Hypothalamus (tissue), 51 donors: ENCODE measurements at regions not wholly inside any gene's neighbourhood (a gene's known extent, or its start where the extent isn't known, plus 50 kb on each side); places are given as distances from the start of the nearest gene placed in this dataset.

Source experiments
- DNase-seq, 51 donors: peaks; one replicate each; lab custom pipeline; 2025; lab: John Stamatoyannopoulos, UW

- no peak for DNase-seq
Observed at GRCh38 chr21:33155005-33155404, 74.7 kb upstream of the IFNAR2 start.

- no peak for DNase-seq
Observed at GRCh38 chr21:33155422-33155821, 74.3 kb upstream of the IFNAR2 start.

GRCh38 chr21:33157303-33157702 lies 72.4 kb upstream of the IFNAR2 start:
- DNase-seq: no peak

- no peak for DNase-seq
Observed at GRCh38 chr21:33158654-33159053, 71.1 kb upstream of the IFNAR2 start.

GRCh38 chr21:33162436-33162951 lies 67.2 kb upstream of the IFNAR2 start:
- no peak for DNase-seq

GRCh38 chr21:33168886-33169285 lies 60.9 kb upstream of the IFNAR2 start:
- no peak for DNase-seq

- DNase-seq: no peak
Observed at GRCh38 chr21:33169359-33169758, 60.4 kb upstream of the IFNAR2 start.

GRCh38 chr21:33171616-33172169 lies 58.0 kb upstream of the IFNAR2 start:
- DNase-seq: no peak

- no peak for DNase-seq
Observed at GRCh38 chr21:33174756-33175155, 55.0 kb upstream of the IFNAR2 start.
